ENCODE measurements at regions not wholly inside any gene's neighbourhood (a gene's known extent, or its start where the extent isn't known, plus 50 kb on each side); places are given as distances from the start of the nearest gene placed in this dataset.

DNA sequence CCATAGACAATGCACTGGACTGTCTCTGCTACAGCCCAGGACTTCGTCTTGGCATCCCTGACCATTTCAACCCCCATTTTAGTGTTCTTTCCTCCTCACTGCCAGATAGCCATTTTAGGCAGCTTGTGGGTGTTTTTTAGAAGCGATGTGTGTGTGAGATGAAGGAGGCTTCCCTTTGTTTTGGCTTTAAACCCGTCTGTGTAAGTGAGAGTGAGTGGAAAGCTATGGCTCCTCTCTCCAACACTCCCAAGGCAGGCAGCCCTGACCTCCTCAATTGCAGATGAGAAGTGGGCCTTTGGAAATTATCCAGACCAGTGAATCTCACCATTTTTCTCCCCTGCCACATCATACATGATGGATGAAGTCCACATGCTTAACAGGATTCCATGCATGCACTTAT lies 70.3 kb upstream of the PGBD5 start:
- H3K4me3 ChIP-seq (ENCODE audit: low read depth, low read length) = peak overlapping the region; percentile 17
- TF ChIP-seq, protein P1, sequence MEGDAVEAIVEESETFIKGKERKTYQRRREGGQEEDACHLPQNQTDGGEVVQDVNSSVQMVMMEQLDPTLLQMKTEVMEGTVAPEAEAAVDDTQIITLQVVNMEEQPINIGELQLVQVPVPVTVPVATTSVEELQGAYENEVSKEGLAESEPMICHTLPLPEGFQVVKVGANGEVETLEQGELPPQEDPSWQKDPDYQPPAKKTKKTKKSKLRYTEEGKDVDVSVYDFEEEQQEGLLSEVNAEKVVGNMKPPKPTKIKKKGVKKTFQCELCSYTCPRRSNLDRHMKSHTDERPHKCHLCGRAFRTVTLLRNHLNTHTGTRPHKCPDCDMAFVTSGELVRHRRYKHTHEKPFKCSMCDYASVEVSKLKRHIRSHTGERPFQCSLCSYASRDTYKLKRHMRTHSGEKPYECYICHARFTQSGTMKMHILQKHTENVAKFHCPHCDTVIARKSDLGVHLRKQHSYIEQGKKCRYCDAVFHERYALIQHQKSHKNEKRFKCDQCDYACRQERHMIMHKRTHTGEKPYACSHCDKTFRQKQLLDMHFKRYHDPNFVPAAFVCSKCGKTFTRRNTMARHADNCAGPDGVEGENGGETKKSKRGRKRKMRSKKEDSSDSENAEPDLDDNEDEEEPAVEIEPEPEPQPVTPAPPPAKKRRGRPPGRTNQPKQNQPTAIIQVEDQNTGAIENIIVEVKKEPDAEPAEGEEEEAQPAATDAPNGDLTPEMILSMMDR (IDR thresholded peaks at IDR 0.05; ENCODE audit: insufficient read depth, low read length) = no peak
- DNase-seq (ENCODE audit: low read depth) = no peak

DNA sequence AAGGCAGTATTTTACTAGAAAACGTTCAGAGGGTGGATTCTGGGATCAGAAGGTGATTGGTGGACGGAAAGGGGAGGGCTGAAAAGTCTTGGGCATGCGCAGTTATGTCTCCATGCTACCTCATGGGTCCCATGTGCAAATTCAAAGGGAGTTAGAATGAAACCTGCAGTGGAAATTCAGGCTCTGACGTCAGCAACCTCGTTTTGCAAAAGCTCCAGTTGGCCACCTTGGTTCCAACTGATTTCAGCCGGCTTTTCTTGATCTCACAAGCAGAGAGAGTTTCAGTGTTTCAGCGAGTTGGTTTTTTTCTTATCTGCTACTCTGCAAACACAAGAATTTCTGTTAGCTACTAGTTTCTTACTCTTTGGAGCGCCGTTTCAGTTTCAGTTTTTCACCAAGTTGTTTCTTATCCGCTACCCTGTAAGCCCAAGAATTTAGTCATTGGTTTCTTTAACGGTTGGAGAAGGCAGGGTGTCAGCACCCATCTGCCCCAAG lies 69.8 kb upstream of the PGBD5 start:
- DNase-seq (ENCODE audit: low read depth) = peak; percentile 16
- TF ChIP-seq, protein P1 (IDR thresholded peaks at IDR 0.05; ENCODE audit: insufficient read depth, low read length) = no peak
- H3K4me3 ChIP-seq (ENCODE audit: low read depth, low read length) = peak overlapping the region; percentile 31

DNA sequence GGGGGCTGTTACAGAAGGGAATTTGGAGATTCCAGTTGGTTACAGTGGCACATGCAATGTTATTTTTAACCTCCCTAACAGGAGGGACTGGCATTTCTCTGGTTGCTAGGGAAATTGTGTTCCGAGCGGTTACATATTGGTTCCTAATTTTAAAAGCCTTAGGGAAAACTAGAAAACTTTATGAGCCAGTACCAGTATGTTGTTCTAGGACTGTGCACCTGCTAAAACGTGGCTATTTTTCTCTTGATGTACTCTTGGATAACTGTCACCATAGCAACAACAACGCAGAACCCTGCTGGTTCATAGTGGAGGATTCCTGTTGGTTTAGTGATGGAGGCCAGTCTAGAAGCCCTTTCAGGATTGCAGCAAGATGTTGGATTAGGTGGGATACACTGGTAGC lies 68.9 kb upstream of the PGBD5 start:
- no peak overlapping the region for H3K4me3 ChIP-seq (ENCODE audit: low read depth, low read length)
- TF ChIP-seq, protein P1 (IDR thresholded peaks at IDR 0.05; ENCODE audit: insufficient read depth, low read length) = no peak
- DNase-seq (ENCODE audit: low read depth) = no peak

DNA sequence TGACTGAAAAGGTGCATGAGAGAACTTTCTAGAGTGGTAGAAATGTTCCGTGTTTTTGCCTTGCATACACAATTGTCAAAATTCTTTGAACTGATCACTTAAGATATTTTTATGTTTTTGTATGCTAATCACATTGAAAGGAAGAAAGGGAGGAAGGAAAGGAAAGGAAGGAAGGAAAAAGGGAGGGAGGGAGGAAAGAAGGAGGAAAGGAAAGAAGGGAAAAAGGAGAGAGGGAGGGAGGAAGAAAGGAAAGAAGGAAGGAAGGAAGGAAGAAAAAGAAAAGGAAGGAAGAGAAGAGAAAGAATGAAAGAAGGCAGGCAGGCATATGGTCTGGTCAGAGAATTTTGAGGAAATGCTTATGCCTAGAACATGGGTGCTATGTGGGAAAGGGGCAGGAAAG lies 68.4 kb upstream of the PGBD5 start:
- H3K4me3 ChIP-seq (ENCODE audit: low read depth, low read length) = no peak overlapping the region
- TF ChIP-seq, protein P1 (IDR thresholded peaks at IDR 0.05; ENCODE audit: insufficient read depth, low read length) = no peak
- no peak for DNase-seq (ENCODE audit: low read depth)

DNA sequence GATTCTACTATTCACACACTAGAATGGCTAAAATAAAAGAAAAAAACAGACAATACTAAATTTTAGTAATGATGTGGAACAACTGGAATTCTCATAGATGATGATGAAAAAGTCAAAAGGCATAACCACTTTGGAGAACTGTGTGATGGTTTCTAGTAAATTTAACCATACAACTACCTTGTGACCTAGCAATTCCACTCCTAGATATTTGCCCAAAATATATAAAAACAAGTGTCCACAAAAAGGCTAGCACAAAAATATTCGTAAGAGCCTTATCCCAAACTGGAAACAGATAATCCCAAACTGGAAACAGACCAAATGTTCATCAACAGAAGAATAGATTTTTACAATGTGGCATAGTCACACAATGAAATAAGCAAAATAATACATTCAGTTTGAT lies 67.9 kb upstream of the PGBD5 start:
- no peak for DNase-seq (ENCODE audit: low read depth)
- H3K4me3 ChIP-seq (ENCODE audit: low read depth, low read length) = no peak overlapping the region
- TF ChIP-seq, protein P1 (IDR thresholded peaks at IDR 0.05; ENCODE audit: insufficient read depth, low read length) = no peak

DNA sequence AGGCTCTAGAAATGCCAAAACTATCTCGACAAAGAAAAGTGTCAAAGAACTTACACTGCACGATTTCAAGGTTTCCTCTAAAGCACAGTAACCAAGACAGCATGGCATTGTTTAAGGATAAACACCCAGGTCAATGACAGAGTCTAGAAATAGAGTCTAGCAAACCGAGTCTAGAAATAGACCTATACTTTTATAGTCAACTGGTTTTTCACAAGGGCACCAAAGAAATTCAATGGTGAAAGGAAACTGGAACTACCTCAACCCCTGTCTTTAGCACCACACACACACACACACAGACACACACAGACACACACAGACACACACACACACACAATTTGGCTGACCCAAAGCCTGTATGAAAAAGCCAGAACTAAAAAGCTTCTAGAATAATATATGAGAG lies 67.1 kb upstream of the PGBD5 start:
- DNase-seq (ENCODE audit: low read depth) = no peak
- no peak overlapping the region for H3K4me3 ChIP-seq (ENCODE audit: low read depth, low read length)
- TF ChIP-seq, protein P1 (IDR thresholded peaks at IDR 0.05; ENCODE audit: insufficient read depth, low read length) = no peak

DNA sequence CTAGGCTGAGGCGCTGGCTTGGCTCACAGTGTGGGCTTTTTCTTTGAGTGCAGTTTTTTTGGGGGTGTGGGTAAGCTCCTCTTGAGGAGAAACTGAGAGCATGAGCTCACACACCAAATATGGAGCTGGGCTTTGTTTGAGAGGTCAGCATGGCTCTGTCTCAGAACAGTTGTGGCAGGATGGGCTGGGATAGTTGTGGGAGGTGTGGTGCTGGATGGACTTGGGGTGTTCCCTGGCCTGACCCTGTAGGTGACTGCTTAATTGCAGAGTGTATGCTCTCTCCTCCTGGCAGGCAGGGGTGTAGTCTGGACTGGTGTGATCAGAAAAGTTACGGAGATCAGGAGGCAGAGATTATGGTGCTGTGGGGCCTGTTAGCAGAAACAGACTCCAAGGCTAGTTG lies 64.3 kb upstream of the PGBD5 start:
- DNase-seq (ENCODE audit: low read depth) = no peak

More for the DNA sequence above, 64.3 kb upstream of the PGBD5 start:
- H3K4me3 ChIP-seq (ENCODE audit: low read depth, low read length) = no peak overlapping the region
- TF ChIP-seq, protein P1 (IDR thresholded peaks at IDR 0.05; ENCODE audit: insufficient read depth, low read length) = no peak

Data from fibroblast of the aortic adventitia (primary cell).